ENCODE measurements at regions not wholly inside any gene's neighbourhood (a gene's known extent, or its start where the extent isn't known, plus 50 kb on each side); places are given as distances from the start of the nearest gene placed in this dataset.

GRCh38 chr4:128596853-128597252, 212.6 kb upstream of the JADE1 start:
- TF ChIP-seq EZH2 (IDR thresholded peaks at IDR 0.05; ENCODE audit: insufficient read depth, poor library complexity, severe bottlenecking): no peak
- no peak for TF ChIP-seq EZH2phosphoT487 (IDR thresholded peaks at IDR 0.05; ENCODE audit: insufficient read depth, low read depth)

Data from GM23248 (cell line).